Endothelial cell of hepatic sinusoid (primary cell): ENCODE measurements at regions not wholly inside any gene's neighbourhood (a gene's known extent, or its start where the extent isn't known, plus 50 kb on each side); places are given as distances from the start of the nearest gene placed in this dataset.

ENCODE experiments used
- in situ Hi-C: cut with HindIII; loops from 2 replicates; pipeline ENCODE4 v1.10.0; 2017; ENCODE audit warnings: low sequenced_read_pairs

GRCh38 chr2:6370753-6371551, 494.8 kb downstream of the CMPK2 start:
- in situ Hi-C loops, result no loop called here

- in situ Hi-C loops, result no loop called here
These were observed 493.3 kb downstream of the CMPK2 start for GRCh38 chr2:6372317-6372901.

GRCh38 chr2:6381326-6381725, 484.4 kb downstream of the CMPK2 start:
- in situ Hi-C loops, result no loop called here

- in situ Hi-C loops, result no loop called here
These were observed 481.4 kb downstream of the CMPK2 start for GRCh38 chr2:6384341-6384740.

- in situ Hi-C loops, result no loop called here
These were observed 473.4 kb downstream of the CMPK2 start for GRCh38 chr2:6392354-6392753.

GRCh38 chr2:6392966-6393365, 472.7 kb downstream of the CMPK2 start:
- in situ Hi-C loops, result no loop called here

GRCh38 chr2:6393819-6394218, 471.9 kb downstream of the CMPK2 start:
- in situ Hi-C loops, result no loop called here

GRCh38 chr2:6394276-6394675, 471.4 kb downstream of the CMPK2 start:
- in situ Hi-C loops, result no loop called here

GRCh38 chr2:6398421-6398820, 467.3 kb downstream of the CMPK2 start:
- in situ Hi-C loops, result no loop called here

GRCh38 chr2:6401301-6401700, 464.4 kb downstream of the CMPK2 start:
- in situ Hi-C loops, result no loop called here

- in situ Hi-C loops, result no loop called here
These were observed 457.6 kb downstream of the CMPK2 start for GRCh38 chr2:6408057-6408456.

GRCh38 chr2:6410313-6410712, 455.4 kb downstream of the CMPK2 start:
- in situ Hi-C loops, result no loop called here

GRCh38 chr2:6412533-6413091, 453.1 kb downstream of the CMPK2 start:
- in situ Hi-C loops, result no loop called here

- in situ Hi-C loops, result no loop called here
These were observed 448.7 kb downstream of the CMPK2 start for GRCh38 chr2:6417050-6417449.

- in situ Hi-C loops, result no loop called here
These were observed 447.4 kb downstream of the CMPK2 start for GRCh38 chr2:6418291-6418690.

GRCh38 chr2:6421138-6421730, 444.5 kb downstream of the CMPK2 start:
- in situ Hi-C loops, result no loop called here

- in situ Hi-C loops, result no loop called here
These were observed 443.8 kb downstream of the CMPK2 start for GRCh38 chr2:6421888-6422287.

GRCh38 chr2:6423157-6423556, 442.6 kb downstream of the CMPK2 start:
- in situ Hi-C loops, result no loop called here

- in situ Hi-C loops, result no loop called here
These were observed 441.8 kb downstream of the CMPK2 start for GRCh38 chr2:6423944-6424343.

- in situ Hi-C loops, result no loop called here
These were observed 440.7 kb downstream of the CMPK2 start for GRCh38 chr2:6425032-6425431.

GRCh38 chr2:6429210-6429986, 436.3 kb downstream of the CMPK2 start:
- in situ Hi-C loops, result no loop called here
